Heart right ventricle (tissue), 16 donors: ENCODE measurements at regions not wholly inside any gene's neighbourhood (a gene's known extent, or its start where the extent isn't known, plus 50 kb on each side); places are given as distances from the start of the nearest gene placed in this dataset.

Experiments used
- ATAC-seq, 8 donors: fragments of 200-7000 bp; cut with Tn5 transposase; one replicate each; pipeline ENCODE4 v1.9.1; 2020; ENCODE audit warnings: mild to moderate bottlenecking in 8 of 8, moderate library complexity in 8 of 8, moderate number of reproducible peaks in 1 of 8
- DNase-seq, 2 donors: peaks; one replicate each; pipeline ENCODE4 v3.0.0-alpha.2; 2020
- H3K27ac ChIP-seq, 10 donors: fragments of 200-600 bp; sonication (generic) in 2 of 10; one replicate each; pipeline versions ENCODE4 v1.5.0 to v1.8.0; 2020 to 2022; ENCODE audit warnings: mild to moderate bottlenecking in 3 of 10
- H3K27me3 ChIP-seq, 7 donors: fragments of 200-600 bp; one replicate each; pipeline ENCODE4 v1.8.0; 2021 to 2022; ENCODE audit warnings: mild to moderate bottlenecking in 2 of 7
- H3K36me3 ChIP-seq, 9 donors: fragments of 200-600 bp; sonication (generic) in 1 of 9; one replicate each; pipeline versions ENCODE4 v1.5.0 to v1.8.0; 2020 to 2022; ENCODE audit warnings: mild to moderate bottlenecking in 2 of 9
- H3K4me1 ChIP-seq, 9 donors: fragments of 200-600 bp; sonication (generic) in 1 of 9; one replicate each; pipeline versions ENCODE4 v1.5.0 to v1.8.0; 2020 to 2022; ENCODE audit warnings: mild to moderate bottlenecking in 4 of 9
- H3K4me3 ChIP-seq, 10 donors: fragments of 200-600 bp; sonication (generic) in 2 of 10; one replicate each; pipeline versions ENCODE4 v1.5.0 to v1.8.0; 2020 to 2022; ENCODE audit warnings: mild to moderate bottlenecking in 7 of 10, moderate library complexity in 2 of 10
- H3K9me3 ChIP-seq, 11 donors: fragments of 200-600 bp in 10 of 11; sonication (generic) in 2 of 11; one replicate each; pipeline versions ENCODE4 v1.5.0 to v1.8.0; 2013 to 2022; ENCODE audit warnings: mild to moderate bottlenecking in 2 of 11, control low read depth in 1 of 11, moderate library complexity in 1 of 11
- WGBS, 2 donors: extraction: QIAGEN DNeasy Blood & Tissue Kit; methylation state at CpG; one replicate each; pipeline ENCODE4 v1.1.7; 2013; ENCODE audit warnings: inconsistent platforms in 1 of 2; 5-methylcytosine and 5-hydroxymethylcytosine counted together
- intact Hi-C, 10 donors: fragments of 100-400 bp; cut with DNase I; formaldehyde crosslinking; loops; one replicate each; pipeline versions ENCODE4 v1.11.1 to v1.14.2; 2022
- TF ChIP-seq, protein P1 (sequence below), 9 donors: fragments of 200-600 bp; sonication (generic) in 2 of 9; IDR thresholded peaks; one replicate each; pipeline versions ENCODE4 v1.5.0 to v1.8.0; 2021 to 2022; ENCODE audit warnings: antibody characterized with exemption in 9 of 9, mild to moderate bottlenecking in 5 of 9, moderate library complexity in 1 of 9
- donor health status: Arrhythmogenic right ventricular cardiomyopathy.
- donor health status: ischemic (EF 13 %, LVEDD 7.1; RV severe dilation, severe dysfunction).
- donor health status: healthy with polysubstance abuse.
- donor health status: DM: no; HTN: yes; CAD: no.
- donor health status: DM: no; HTN: no; CAD: no.
- donor health status: ischemic (EF 25% LVEDD 6.9; RV normal size, moderate dysfunction).
- donor health status: ischemic (EF 25% LVEDD 5.7; RV mildly dilated, moderate dysfunction).
- donor health status: healthy.
- donor health status: DM: yes; HTN: yes; CAD: no.
- donor health status: Ischemic cardiomyopathy.
- donor health status: ischemic (EF 35%, LVEDD 5.7; RV mildly dilated, moderate dysfunction).
- donor health status: nonischemic (EF 11% LVEDD 7.7; RV severe dilation, severe dysfunction).
- donor health status: DM: yes; HTN: yes; CAD: no.
- donor health status: PGD.
- donor health status: ischemic (EF 29% LVEDD 5.4; RV normal size, mild dysfunction).
- donor health status: nonischemic (EF 23%, LVEDD 6.1; RV moderate dilation, normal function).

GRCh38 chr6:6940031-6941025, 167.4 kb upstream of the RREB1 start:
- intact Hi-C loops = no loop called here
- peak in 1 of 8 donors; percentile 28 for ATAC-seq
- no peak overlapping the region for H3K4me3 ChIP-seq
- TF ChIP-seq, protein P1, sequence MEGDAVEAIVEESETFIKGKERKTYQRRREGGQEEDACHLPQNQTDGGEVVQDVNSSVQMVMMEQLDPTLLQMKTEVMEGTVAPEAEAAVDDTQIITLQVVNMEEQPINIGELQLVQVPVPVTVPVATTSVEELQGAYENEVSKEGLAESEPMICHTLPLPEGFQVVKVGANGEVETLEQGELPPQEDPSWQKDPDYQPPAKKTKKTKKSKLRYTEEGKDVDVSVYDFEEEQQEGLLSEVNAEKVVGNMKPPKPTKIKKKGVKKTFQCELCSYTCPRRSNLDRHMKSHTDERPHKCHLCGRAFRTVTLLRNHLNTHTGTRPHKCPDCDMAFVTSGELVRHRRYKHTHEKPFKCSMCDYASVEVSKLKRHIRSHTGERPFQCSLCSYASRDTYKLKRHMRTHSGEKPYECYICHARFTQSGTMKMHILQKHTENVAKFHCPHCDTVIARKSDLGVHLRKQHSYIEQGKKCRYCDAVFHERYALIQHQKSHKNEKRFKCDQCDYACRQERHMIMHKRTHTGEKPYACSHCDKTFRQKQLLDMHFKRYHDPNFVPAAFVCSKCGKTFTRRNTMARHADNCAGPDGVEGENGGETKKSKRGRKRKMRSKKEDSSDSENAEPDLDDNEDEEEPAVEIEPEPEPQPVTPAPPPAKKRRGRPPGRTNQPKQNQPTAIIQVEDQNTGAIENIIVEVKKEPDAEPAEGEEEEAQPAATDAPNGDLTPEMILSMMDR (IDR thresholded peaks at IDR 0.05) = no peak
- H3K4me1 ChIP-seq = peaks cover 0 to 12% (median 0%) of the 10 kb centered on the region in 9 donors
- WGBS, 2 donors = 83 to 85% methylated on average over 42 to 47 of the region's 47 CpGs
- no peaks in the 10 kb centered on the region for H3K9me3 ChIP-seq
- no peak for DNase-seq
- no peak overlapping the region for H3K27ac ChIP-seq
- H3K36me3 ChIP-seq = no peaks in the 10 kb centered on the region
- no peaks in the 10 kb centered on the region for H3K27me3 ChIP-seq

DNA sequence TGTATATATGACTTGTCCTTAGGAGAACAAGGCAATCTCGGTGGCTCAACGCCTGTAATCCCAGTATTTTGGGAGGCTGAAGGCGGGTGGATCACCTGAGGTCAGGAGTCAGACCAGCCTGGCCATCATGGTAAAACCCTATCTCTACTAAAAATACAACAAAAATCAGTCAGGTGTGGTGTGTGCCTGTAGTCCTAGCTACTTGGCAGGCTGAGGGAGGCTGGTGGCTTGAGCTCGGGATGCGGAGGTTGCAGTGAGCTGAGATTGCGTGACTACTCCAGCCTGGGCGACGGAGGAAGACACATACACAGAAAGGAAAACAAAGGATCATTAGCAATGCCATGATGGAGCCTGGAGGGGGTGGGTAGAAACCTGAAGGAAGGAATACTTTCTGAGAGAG, 166.6 kb upstream of the RREB1 start:
- H3K9me3 ChIP-seq = no peaks in the 10 kb centered on the region
- DNase-seq (no peak), ATAC-seq (no peak)
- intact Hi-C loops = no loop called here
- no peaks in the 10 kb centered on the region for H3K27me3 ChIP-seq
- no peak overlapping the region for H3K27ac ChIP-seq
- H3K4me3 ChIP-seq = no peak overlapping the region
- H3K36me3 ChIP-seq = no peaks in the 10 kb centered on the region
- TF ChIP-seq, protein P1 (IDR thresholded peaks at IDR 0.05) = no peak
- H3K4me1 ChIP-seq = peaks cover 0 to 12% (median 0%) of the 10 kb centered on the region in 9 donors
- 98% methylated on average over 8 of the region's 8 CpGs for WGBS, 2 donors

DNA sequence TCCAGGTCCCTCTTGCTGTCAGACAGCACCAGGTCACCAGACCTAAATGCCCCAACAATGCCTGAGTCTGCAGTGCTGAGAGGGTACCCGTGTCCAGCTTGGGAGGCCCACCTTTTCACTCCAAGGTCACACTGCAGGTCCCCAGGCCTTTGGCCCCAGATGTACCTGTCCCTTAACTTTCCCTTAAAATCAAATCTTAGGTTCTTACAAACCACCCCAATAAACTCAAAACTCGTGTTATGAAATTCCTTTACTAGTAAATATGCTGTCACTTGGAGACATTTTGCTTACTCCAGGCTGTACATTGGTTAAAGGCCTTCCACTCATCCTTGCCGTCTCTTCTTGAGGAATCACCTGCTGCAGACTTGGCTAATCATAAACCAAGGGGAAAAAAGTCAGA, 165.7 kb upstream of the RREB1 start:
- no peak for ATAC-seq
- intact Hi-C loops = no loop called here
- H3K4me1 ChIP-seq = peaks cover 0 to 12% (median 0%) of the 10 kb centered on the region in 9 donors
- H3K27ac ChIP-seq = no peak overlapping the region
- H3K27me3 ChIP-seq = no peaks in the 10 kb centered on the region
- no peaks in the 10 kb centered on the region for H3K9me3 ChIP-seq
- DNase-seq = no peak
- TF ChIP-seq, protein P1 (IDR thresholded peaks at IDR 0.05) = no peak
- H3K4me3 ChIP-seq = no peak overlapping the region
- 81 to 87% methylated on average over 3 of the region's 3 CpGs for WGBS, 2 donors
- H3K36me3 ChIP-seq = no peaks in the 10 kb centered on the region

- intact Hi-C loops = no loop called here
- Histone ChIP-seq H3K4me3 (peak overlapping the region in 6 of 10 donors; percentile 8 to 24 (median 20)), H3K27ac (peak overlapping the region in 3 of 10 donors; percentile 12 to 64 (median 30)), H3K4me1 (peaks cover 0 to 12% (median 0%) of the 10 kb centered on the region in 9 donors), H3K36me3 (no peaks in the 10 kb centered on the region), H3K27me3 (no peaks in the 10 kb centered on the region), H3K9me3 (no peaks in the 10 kb centered on the region)
- peak; percentile 86 to 99 (median 94) for ATAC-seq
- TF ChIP-seq, protein P1 (IDR thresholded peaks at IDR 0.05) = no peak
- DNase-seq = peak; percentile 47 to 62
- 24 to 32% methylated on average over 13 of the region's 13 CpGs for WGBS, 2 donors
Observed at GRCh38 chr6:6942831-6943230, 164.9 kb upstream of the RREB1 start.
